GM19397 (cell line): ENCODE measurements at regions not wholly inside any gene's neighbourhood (a gene's known extent, or its start where the extent isn't known, plus 50 kb on each side); places are given as distances from the start of the nearest gene placed in this dataset.

ENCODE experiments used
- ATAC-seq: cut with Tn5 transposase; IDR thresholded peaks from one replicate; pipeline ENCODE4 v1.9.1; 2021; ENCODE audit warnings: mild to moderate bottlenecking, moderate library complexity; ENCODE audit not compliant: unreplicated experiment

DNA sequence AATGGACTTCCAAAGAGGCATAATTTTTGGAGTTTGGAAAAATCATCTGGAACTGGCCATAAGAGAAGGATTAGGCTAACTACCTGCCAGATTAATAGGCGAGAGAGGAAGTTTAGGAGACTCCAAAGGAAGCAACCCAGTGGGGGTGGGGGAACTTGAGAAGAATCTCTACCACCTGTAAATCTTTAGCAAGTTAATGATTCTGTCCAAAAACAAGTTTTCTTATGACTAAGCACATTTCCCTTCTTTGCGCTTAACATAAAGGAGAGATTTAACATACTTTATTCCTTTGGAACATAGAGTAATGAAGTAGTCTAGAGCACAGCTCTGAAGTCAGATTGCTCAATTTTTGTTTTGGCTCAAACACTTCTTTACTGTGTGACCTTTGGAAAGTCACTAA, 58.2 kb upstream of the PAPPA start:
- no peak for ATAC-seq

DNA sequence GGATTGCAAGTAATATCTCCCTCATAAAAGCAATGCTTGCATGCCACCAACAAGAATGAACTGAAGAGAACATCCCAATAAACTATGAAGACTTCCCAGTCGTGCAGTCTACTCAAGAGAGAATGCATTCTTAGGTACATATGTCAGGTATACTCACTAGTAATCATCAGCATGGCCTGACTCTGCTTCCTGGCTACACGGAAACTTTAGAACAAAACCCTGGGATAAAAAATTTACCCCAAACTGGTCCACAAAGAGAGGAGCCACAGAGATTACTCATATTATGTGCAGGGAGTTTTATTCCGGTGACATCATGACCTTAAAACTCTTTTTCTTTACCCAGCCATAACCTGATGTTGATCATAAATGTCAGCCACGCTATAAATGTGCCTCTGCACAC, 57.5 kb upstream of the PAPPA start:
- no peak for ATAC-seq

DNA sequence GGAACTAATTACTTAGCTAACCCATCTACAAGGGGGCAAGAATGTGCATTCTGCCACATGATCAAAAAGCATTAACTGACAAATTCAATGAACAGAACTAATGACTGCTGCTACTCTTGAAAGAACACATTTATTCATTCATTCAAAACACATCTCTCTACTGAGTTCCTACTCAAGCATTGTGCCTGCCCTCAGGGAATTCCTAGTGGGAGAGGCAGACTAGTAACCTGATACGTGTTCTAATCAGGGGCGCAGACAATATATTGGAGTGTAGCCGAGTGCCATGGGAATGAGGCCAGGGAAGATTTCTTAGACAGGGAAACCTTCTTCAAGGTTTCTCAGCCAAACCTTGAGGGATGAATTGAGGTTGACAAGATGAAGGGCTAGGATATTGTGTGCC, 56.7 kb upstream of the PAPPA start:
- ATAC-seq = no peak

DNA sequence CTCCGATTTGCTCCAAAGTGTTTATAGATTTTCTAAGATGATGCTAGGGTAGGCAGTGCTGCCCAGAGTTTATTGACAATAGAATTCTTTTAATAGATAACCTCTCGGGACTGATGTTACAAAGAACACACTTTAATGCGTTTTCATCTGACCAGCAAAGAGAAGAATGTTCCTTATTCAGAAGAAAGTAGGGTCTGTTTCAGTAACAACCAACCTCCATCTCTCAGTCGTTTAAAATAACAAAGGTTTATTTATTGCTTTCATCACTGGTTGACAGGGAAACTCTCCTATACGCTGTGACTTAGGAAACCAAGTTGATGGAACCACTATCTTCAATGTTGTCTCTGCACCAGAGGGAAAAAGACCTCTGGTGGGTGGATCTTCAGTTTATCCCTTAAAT, 55.1 kb upstream of the PAPPA start:
- no peak for ATAC-seq

DNA sequence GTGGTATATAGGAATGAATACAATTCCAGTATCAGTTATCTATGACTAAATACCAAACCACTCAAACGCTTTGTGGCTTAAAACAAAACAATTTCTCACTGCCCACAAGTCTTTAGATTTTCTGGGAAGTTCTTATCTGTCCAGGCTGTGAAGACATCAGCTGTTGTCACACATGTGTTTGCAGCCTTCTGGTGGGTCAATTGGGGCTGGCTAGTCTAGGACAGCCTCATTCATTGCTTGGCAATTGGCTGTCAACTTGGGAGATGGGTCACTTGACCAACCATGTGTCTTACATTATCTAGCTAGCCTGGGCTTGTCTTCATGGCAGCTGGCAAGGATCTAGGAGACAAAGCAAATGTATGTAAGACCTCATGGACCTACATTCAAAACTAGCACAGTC, 53.8 kb upstream of the PAPPA start:
- no peak for ATAC-seq

DNA sequence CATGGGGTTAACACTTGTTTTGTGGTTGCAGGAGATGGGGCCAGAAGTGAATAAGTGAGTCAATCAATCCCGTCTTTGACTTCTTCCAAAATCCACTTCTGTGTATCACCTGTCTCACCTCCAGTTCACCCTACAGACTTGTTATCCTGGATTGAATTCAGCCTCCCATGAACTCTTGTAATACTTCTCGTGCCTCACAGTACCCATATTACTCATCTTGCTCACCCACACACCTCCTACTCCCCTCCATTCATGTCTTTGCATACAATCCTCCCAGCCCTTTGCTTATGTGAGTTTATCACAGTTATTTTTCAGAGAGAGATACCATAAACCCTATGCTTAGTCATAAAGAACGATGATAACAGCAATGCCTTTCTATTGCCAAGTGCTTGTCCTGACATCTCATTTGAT, 52.9 kb upstream of the PAPPA start:
- no peak for ATAC-seq

DNA sequence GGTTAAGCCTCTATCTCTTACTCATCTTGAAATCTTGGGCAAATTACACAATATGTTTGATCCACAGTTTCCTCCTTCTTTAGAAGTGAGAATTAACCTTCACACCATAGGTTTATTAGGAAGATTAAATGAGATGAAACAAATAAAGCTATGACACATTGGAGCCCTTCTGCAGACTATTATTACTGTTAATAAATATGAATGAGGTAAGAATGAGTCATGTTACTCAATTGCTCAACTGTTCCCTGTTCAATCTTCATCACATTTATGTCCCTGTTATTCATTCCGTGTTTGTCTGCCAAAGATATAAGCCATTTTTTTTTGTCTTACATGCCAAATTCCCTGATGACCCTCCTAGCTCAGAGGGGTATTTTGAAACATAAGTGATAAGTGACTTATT, 52.1 kb upstream of the PAPPA start:
- no peak for ATAC-seq

DNA sequence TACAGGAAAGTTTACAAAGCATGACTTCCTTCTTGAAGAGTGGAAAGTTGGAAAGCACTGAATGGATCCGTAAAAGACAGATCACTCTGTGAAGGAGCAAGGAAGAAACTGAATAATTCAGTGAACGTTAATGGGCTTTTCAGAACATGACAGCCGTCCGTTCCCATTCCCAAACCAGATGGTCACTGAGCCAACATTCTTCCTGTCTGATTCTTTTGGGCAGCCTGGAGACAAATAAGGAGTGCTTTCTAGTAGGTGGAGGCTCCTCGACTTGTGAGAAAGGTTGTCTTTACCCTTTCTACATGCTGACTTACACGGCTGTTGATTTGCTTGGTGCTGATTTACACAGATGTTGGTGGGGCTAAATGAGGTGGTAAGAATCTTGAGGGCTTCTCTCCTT, 51.0 kb upstream of the PAPPA start:
- no peak for ATAC-seq
